ENCODE measurements at regions not wholly inside any gene's neighbourhood (a gene's known extent, or its start where the extent isn't known, plus 50 kb on each side); places are given as distances from the start of the nearest gene placed in this dataset.

- TF ChIP-seq POLR2A (IDR thresholded peaks at IDR 0.05) (no peak), CTCF (IDR thresholded peaks at IDR 0.05) (no peak), EP300 (IDR thresholded peaks at IDR 0.05) (no peak), POLR2AphosphoS5 (IDR thresholded peaks at IDR 0.05) (no peak)
- H3K9me3 ChIP-seq = no peaks in the 10 kb centered on the region
- DNase-seq = no peak
- no peak for ATAC-seq (ENCODE audit: low FRiP score in 2 of 2)
- H3K4me1 ChIP-seq = no peaks in the 10 kb centered on the region
- H3K27ac ChIP-seq = no peak overlapping the region
- WGBS, 2 donors = 83 to 90% methylated on average over 3 of the region's 3 CpGs
- no peaks in the 10 kb centered on the region for H3K36me3 ChIP-seq
- no peak overlapping the region for H3K4me3 ChIP-seq
- H3K27me3 ChIP-seq = no peaks in the 10 kb centered on the region
Measured at GRCh38 chr2:39995005-39995737, 216.1 kb upstream of the THUMPD2 start.

GRCh38 chr2:39994151-39994550 is 215.1 kb upstream of the THUMPD2 start:
- DNase-seq = no peak
- no peak overlapping the region for H3K27ac ChIP-seq
- no peak overlapping the region for H3K4me3 ChIP-seq
- no peaks in the 10 kb centered on the region for H3K9me3 ChIP-seq
- no peak for ATAC-seq (ENCODE audit: low FRiP score in 2 of 2)
- no peaks in the 10 kb centered on the region for H3K36me3 ChIP-seq
- TF ChIP-seq POLR2AphosphoS5 (IDR thresholded peaks at IDR 0.05) (no peak), CTCF (IDR thresholded peaks at IDR 0.05) (no peak), POLR2A (IDR thresholded peaks at IDR 0.05) (no peak), EP300 (IDR thresholded peaks at IDR 0.05) (no peak)
- H3K4me1 ChIP-seq = no peaks in the 10 kb centered on the region
- no peaks in the 10 kb centered on the region for H3K27me3 ChIP-seq

- WGBS, 2 donors = 36 to 50% methylated on average over 2 of the region's 2 CpGs
- Histone ChIP-seq H3K4me1 (no peaks in the 10 kb centered on the region), H3K27me3 (no peaks in the 10 kb centered on the region), H3K36me3 (no peaks in the 10 kb centered on the region), H3K4me3 (no peak overlapping the region), H3K9me3 (no peaks in the 10 kb centered on the region), H3K27ac (no peak overlapping the region)
- ATAC-seq (ENCODE audit: low FRiP score in 2 of 2) (no peak), DNase-seq (no peak)
- TF ChIP-seq POLR2A (IDR thresholded peaks at IDR 0.05) (no peak), EP300 (IDR thresholded peaks at IDR 0.05) (no peak), POLR2AphosphoS5 (IDR thresholded peaks at IDR 0.05) (no peak), CTCF (IDR thresholded peaks at IDR 0.05) (no peak)
Measured at GRCh38 chr2:39991298-39991697, 212.2 kb upstream of the THUMPD2 start.

- DNase-seq (no peak), ATAC-seq (ENCODE audit: low FRiP score in 2 of 2) (no peak)
- TF ChIP-seq POLR2AphosphoS5 (IDR thresholded peaks at IDR 0.05) (no peak), CTCF (IDR thresholded peaks at IDR 0.05) (no peak), POLR2A (IDR thresholded peaks at IDR 0.05) (no peak), EP300 (IDR thresholded peaks at IDR 0.05) (no peak)
- Histone ChIP-seq H3K4me3 (no peak overlapping the region), H3K36me3 (no peaks in the 10 kb centered on the region), H3K27me3 (no peaks in the 10 kb centered on the region), H3K9me3 (no peaks in the 10 kb centered on the region), H3K4me1 (no peaks in the 10 kb centered on the region), H3K27ac (no peak overlapping the region)
- WGBS, 2 donors = 80 to 85% methylated on average over 2 of the region's 2 CpGs
Measured at GRCh38 chr2:39990335-39990900, 211.4 kb upstream of the THUMPD2 start.

- no peaks in the 10 kb centered on the region for H3K9me3 ChIP-seq
- H3K27ac ChIP-seq = no peak overlapping the region
- no peaks in the 10 kb centered on the region for H3K36me3 ChIP-seq
- no peaks in the 10 kb centered on the region for H3K4me1 ChIP-seq
- H3K4me3 ChIP-seq = no peak overlapping the region
- ATAC-seq (ENCODE audit: low FRiP score in 2 of 2) (no peak), DNase-seq (no peak)
- TF ChIP-seq POLR2AphosphoS5 (IDR thresholded peaks at IDR 0.05) = no peak
- TF ChIP-seq EP300 (IDR thresholded peaks at IDR 0.05) = no peak
- no peak for TF ChIP-seq POLR2A (IDR thresholded peaks at IDR 0.05)
- no peak for TF ChIP-seq CTCF (IDR thresholded peaks at IDR 0.05)
- WGBS, 2 donors = 54 to 56% methylated on average over 3 of the region's 3 CpGs
- no peaks in the 10 kb centered on the region for H3K27me3 ChIP-seq
Measured at GRCh38 chr2:39989888-39990287, 210.8 kb upstream of the THUMPD2 start.
